ENCODE measurements at regions not wholly inside any gene's neighbourhood (a gene's known extent, or its start where the extent isn't known, plus 50 kb on each side); places are given as distances from the start of the nearest gene placed in this dataset.
"Not testable (repeated sequence)": the region's sequence is repeated elsewhere in the genome, so short reads cannot be mapped to it uniquely, and the experiment has no call there.

DNA sequence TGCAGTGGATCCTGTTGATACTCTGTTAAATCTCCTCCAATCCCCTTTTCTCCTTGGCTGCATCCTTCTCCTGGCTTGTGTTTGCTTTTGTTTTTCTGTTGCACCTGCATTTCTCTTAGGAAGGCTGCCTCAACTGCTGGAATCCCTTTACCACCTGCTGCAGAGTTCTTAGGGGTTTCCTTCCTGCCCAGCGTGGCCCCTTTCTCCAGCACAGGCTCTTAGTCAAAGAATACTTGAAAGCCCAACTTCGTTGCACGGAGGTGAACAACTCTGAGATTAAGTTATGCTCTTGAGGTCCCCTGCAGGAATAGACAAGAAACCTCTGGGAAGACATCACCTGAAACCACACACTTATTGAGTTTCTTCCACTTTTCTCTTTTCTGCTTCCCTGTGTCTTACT lies 121.6 kb upstream of the GRM7 start:
- DNase-seq = no peak

DNA sequence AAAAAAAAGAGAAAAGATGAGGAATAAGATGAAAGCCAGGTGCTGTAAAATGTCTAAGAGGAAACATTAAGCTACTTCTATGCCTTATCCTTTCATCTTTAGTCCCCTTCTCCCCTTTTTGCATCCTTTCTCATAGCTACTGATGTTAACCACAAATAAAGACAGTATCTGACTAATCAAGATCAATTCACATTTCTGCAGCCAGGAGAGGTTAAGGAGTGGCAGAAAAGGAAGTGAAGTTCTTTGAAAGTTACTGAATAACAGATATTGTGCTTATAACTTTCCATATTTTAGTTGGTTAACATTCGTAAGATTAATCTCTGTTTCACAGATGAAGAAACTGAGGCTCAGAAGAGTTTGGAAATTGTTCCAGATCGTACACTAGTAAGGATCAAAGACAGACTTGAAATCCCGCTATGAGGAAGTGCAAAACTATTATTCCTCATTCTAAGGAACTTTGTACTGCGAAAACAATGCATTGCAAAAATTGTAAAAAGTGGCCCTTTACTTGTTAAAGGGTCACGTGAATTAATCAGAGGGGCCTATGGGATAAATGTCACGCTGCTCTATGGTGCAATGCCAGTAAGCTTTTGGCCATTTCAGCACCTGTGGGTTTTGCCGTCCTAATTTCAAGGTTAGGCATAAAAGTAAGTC lies 117.7 kb upstream of the GRM7 start:
- DNase-seq = no peak

DNA sequence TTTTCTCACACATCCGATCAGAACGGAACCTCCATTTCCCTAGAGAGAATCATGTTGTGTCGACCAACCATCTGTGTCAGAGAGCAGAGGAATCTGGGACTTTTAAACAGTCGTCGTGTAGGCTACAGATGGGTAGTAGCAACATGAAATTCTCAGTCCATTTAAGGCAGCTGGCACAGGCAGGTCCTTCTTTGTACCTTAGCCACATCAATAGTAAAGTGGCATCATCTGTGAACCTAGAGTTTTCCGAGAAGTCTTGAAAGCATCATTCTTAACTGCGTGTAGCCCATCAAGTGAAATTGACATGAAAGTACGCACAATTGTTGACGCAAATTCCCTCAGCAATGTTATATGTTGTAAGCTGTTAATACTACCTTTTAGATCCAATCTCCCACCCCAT lies 114.5 kb upstream of the GRM7 start:
- DNase-seq = no peak

DNA sequence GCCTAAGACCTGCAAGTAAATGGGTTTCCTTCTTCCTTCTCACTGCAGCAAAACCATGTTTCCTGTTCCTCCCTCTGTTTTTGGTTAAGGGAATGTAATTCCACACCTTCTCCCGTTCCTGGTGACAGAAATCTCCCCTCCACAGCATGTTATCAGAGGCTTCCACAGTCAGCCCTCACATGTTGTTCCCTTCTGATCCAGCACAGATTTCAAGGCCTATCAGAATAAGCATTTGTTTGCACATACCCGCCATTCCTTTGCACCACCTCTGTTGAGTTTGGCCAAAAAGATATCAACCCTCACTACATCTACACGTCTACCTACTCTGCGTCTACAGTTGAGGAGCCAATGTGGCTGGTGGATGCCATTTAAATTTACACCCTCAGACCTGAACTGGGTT lies 113.9 kb upstream of the GRM7 start:
- DNase-seq = no peak

DNA sequence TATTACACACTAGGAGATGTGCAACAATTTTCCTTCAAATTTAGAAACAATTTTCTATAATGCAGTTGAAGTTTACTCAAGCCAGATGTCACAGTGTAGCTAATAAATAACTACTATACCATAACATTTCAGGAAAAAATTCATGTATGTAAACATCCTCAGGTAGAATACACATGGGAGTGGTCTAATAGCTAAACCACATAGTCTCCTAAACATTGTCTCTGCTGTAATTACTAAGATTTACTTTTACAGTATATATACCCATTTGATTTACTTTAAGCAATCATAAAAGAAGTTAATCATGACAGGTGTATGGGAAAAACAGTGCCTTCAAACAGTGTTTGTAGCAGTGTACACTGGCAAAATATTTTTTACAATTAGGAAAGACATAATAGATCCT lies 110.1 kb upstream of the GRM7 start:
- no peak for DNase-seq

DNA sequence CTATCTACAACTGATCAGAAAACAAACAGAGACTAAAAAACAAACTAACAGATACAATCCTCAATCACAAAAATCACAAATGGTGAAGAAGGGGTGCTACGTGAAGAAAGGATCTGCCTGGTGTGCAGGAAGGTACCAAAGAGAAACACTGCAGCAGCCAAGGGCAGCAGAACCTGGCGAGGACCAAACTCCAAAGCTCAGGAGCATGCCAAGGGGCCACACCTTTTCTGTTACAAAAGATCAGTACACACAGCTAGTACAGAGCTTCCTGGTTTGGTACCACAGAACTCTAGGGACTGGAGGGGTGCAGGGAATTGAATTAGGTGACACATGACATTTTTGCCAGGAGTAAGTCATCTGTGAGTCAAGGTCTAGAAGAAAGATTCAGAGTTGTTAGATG lies 107.4 kb upstream of the GRM7 start:
- DNase-seq = no peak

DNA sequence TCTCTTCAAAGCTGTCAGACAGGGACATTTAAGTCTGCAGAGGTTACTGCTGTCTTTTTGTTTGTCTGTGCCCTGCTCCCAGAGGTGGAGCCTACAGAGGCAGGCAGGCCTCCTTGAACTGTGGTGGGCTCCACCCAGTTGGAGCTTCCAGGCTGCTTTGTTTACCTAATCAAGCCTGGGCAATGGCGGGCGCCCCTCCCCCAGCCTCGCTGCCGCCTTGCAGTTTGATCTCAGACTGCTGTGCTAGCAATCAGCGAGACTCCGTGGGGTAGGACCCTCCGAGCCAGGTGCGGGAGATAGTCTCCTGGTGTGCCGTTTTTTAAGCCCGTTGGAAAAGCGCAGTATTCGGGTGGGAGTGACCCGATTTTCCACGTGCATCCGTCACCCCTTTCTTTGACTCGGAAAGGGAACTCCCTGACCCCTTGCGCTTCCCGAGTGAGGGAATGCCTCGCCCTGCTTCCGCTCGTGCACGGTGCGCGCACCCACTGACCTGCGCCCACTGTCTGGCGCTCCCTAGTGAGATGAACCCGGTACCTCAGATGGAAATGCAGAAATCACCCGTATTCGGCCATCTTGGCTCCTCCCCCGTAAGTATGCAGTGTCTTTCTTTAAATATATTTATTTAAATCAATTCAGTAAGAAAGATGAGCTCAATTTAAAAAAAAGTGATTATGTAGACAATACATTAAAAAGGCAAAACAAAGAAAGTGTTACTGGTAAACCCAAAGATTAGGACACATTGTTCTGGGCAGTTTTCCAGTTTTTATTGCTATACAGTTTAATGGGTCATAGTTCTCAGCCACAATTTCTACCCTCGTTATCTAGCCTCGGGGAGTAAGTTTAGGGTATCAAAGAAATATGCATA lies 91.2 kb upstream of the GRM7 start:
- not testable (repeated sequence) for DNase-seq

DNA sequence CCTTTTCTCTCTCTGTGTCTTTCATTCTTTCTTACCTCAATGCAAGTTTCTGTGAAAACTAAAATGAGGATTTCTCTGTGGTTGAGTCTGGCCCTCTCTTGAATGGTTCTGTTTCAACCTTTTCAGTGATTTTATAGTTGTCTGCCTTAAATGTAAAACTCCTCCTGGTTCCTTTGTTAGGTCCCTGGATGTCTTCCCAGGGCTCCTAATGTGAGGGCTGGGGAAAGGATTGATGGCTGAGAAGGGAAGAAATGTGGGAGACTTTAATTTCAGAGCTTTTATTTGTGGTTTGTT lies 90.6 kb upstream of the GRM7 start:
- DNase-seq = no peak

DNA sequence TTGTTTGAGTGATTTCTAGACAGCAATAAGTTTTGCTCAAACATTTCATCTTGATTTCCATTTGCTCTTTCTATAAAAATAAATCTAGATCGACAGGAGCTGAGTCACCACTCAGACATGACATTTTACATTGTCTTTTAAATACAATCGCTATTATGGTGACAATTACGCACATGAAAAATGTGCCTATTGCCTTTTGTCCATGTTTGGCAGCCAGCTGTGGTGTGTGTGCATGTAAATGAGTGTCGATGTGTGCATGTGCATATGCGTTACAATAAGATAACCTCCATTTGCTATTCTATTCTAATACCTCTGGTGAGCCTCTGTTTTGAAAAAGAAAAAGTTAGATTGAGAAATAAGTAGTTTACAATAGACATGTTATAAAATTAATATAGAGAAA lies 89.7 kb upstream of the GRM7 start:
- no peak for DNase-seq

DNA sequence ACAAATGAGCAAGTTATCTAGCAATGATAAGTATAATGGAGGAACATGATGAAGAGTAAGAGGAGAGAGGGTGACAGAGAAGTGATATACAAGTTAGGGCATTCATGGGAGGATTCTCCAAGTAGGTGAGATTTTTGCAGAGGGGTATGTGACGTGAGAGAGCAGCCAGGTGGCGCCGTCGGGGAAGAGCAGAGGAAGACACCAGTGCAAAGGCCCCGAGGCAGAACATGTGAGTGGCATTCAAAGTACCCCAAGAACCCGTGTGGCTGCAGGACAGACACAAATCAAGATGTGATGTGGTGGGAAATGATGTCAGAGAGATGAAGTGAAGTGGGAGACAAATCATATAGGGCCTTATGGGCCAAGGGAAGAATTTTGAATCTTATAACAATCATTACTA lies 81.8 kb upstream of the GRM7 start:
- DNase-seq = no peak

DNA sequence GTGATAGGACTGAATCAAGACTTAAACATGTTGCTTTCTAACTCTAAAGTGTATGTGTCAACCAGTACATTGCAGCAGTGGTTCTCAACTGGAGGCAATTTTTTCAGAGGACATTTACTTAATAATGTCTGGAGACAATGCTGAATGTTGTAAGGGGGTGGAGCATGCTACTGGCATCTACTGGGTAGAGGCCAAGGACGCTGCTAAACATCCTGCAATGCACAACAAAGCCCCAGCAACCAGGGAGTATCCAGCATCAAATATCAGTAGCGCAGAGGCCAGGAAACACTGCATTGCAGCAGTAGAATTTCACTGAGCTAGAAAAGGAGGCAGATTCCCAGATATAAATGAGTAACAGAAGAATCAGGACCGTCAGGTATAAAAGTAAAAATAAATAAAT lies 79.8 kb upstream of the GRM7 start:
- DNase-seq = no peak

DNA sequence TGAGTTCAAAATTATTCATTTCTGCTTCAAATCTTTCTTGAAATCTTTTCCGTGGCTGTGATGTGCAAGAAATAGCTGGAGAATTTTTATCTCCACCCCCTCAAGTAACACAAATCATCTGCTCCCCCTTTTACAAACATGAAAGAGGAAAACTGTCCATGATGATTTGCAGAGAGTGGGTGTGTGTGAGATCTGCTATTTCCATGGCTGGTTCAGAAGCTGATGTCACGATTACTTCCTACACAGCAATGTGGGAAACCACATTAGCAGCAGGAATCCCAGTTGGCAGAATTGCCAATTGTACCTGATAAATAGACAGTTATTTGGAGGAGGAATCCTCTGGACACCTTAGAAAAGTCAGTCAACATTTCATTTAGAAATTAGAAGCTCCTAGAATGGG lies 75.2 kb upstream of the GRM7 start:
- DNase-seq = no peak

DNA sequence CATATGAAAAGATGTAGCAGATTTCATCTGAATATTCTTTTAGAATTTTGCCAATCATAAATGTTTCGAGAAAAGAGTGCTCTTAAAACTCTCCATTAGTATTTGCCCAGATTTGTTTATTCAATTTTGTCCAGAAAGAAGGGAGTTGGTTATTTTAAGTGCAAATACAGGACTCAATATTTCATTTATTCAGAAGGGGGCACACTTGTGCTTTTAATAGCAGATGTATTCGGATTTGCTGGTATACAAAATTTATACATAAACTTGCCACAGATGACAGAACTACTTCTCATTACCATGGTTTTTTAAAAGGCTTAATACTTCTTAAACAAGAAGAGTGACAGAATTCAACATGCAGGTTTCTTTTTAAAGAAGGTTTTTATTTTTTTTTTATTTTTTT lies 69.8 kb upstream of the GRM7 start:
- DNase-seq = no peak

DNA sequence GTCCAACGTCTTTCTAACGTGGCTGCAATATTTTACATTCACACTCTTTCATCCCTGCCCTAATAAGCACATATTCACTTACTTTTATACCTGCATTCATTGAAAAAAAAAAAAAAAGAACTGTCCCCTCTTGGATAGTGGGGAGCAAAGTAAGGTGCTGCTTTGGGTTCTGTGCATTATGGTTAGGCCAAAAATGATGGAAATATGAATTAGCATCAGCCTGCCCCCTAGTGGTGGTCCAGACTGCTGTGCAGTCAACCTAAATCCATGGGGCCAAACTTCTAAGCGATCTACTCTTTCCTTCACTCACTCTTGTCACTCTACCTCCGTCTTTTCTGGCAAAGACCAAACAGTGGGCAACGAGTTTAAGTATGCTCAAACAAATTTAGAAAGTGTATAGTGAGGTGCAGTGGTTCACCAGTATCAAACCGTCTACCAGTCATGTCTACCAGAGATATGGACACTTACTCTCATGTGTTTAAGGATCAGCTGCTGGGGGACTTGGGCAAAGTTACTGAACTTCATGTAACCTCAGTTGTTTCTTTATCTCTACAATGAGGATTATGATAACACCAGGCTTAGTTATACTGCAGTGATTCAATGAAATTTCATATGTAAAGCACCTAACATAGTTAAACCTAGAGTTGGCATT lies 61.5 kb upstream of the GRM7 start:
- DNase-seq = peak; percentile 27

DNA sequence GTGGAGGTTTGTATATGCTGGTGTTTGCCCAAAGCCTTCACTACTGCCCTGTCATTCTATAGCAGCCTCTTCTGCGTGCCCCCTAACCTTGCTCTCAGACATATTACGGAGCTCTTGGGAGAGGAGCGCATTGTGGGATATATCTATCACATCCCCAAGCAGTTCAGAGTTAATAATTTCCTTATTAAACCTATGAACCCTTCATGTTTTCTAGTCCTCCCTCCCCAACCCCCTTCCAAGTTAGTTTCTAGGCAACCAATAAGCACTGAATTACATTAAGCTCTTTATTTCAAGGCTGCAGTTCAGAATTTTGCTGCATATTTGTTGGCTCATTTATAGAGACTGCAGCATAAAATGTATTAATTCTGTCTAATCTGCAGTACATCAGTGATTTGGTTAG lies 57.3 kb upstream of the GRM7 start:
- DNase-seq = no peak

DNA sequence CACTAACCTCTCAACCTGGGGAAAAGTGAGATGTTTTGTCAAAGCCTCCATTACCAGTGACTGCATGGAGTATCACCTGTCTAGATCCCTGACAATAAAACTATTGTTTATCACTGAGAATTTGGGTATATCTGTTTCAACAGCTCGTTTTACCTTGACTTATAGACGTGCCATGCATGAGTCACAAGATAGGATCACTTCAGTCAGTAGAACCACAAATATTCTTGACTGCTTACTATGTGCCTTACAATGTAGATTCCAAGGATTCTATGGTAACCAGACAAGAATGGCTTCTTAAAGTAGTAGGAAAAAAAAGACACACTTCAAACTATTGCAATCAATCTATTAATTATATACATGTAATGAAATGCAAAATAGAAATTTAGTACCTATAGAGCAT lies 55.7 kb upstream of the GRM7 start:
- DNase-seq = no peak

DNA sequence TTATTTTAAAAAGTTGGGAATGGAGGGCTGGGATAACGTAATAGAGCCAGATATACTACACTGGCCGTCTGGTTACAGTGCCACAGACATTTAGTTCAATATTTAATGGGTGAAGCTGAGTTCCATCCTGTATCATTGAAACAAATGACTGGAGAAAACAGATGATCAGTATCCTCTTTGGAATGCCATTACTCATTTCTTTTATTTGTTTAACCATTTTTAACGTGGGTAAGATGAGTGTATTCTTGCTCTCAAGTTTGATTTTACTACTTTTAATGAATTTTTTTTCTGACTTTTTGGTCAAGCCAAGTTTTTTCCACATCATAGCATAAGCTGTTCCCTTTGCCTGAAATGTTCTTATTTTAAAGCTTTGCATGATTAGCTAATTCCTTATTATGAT lies 53.9 kb upstream of the GRM7 start:
- DNase-seq = no peak

DNA sequence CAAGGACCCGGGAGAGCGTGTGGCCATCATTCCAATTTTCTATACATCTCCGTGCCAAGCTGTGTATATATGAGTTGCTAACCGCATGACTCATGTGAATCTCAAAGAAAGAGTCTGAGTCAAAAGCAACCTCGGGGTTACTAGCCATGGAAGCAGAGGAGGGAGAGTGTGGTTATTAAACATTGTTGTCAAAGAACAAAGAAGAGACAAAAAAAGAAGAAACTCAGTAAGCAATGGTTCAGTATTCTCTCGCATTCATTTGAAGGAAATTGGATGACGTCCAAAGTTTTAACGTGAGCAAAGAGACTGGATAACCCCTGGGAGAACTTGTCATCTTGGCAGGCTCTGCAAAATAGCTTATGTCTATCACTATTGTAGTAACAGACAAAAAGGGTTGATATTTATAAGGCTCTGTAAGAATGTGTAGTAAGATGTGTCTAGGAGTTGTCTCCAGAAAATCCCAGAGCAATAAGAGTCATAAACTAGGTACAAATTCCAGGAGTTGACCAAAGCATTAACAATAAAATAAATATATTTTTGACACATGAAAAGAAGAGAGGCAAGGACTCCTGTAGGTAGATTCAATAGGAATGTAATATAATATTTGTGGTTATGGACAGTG lies 52.8 kb upstream of the GRM7 start:
- DNase-seq = no peak

DNA sequence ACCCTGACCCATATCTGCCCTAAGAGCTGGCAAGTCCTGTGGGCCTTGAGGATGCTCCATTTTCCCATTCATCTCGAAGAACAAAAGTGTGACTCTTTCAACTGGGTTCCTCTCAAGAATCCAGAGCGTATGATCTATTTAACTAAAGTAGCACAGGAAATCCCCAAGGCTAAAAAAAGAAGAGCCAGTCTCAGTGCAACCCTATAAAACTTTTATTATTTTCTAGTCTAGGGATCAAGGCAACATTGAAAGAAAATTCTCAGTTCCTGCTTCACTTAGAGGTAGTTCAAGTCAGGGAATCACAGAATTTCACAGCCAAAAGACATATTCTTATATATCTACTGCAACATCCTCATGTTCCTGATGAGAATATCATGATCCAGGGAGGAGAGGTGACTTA lies 51.6 kb upstream of the GRM7 start:
- DNase-seq = no peak
